ENCODE measurements at regions not wholly inside any gene's neighbourhood (a gene's known extent, or its start where the extent isn't known, plus 50 kb on each side); places are given as distances from the start of the nearest gene placed in this dataset.

- no peak for TF ChIP-seq CTCF (IDR thresholded peaks at IDR 0.05)
- TF ChIP-seq POLR2AphosphoS5 (IDR thresholded peaks at IDR 0.05; ENCODE audit: insufficient read depth in 1 of 2, low read depth in 1 of 2): no peak
- no peak for TF ChIP-seq POLR2A (IDR thresholded peaks at IDR 0.05)
- no peak for DNase-seq (ENCODE audit: extremely low spot score in 2 of 2)
- no peak overlapping the region for H3K4me3 ChIP-seq
- no peaks in the 10 kb centered on the region for H3K9me3 ChIP-seq
- no peaks in the 10 kb centered on the region for H3K4me1 ChIP-seq
- no peaks in the 10 kb centered on the region for H3K36me3 ChIP-seq
- no peaks in the 10 kb centered on the region for H3K27me3 ChIP-seq
- H3K27ac ChIP-seq: no peak overlapping the region
- intact Hi-C loops (cut with DNase I): no loop called here
These were observed 361.8 kb downstream of the EPHA7 start for GRCh38 chr6:93057584-93057983.

- intact Hi-C loops (cut with DNase I): no loop called here
These were observed 371.0 kb downstream of the EPHA7 start for GRCh38 chr6:93048381-93048780.

GRCh38 chr6:93047033-93047432, 372.3 kb downstream of the EPHA7 start:
- Histone ChIP-seq H3K9me3 (no peaks in the 10 kb centered on the region), H3K4me1 (no peaks in the 10 kb centered on the region), H3K36me3 (no peaks in the 10 kb centered on the region), H3K4me3 (no peak overlapping the region), H3K27ac (no peak overlapping the region), H3K27me3 (no peaks in the 10 kb centered on the region)
- intact Hi-C loops (cut with DNase I): no loop called here
- TF ChIP-seq CTCF (IDR thresholded peaks at IDR 0.05): no peak
- no peak for TF ChIP-seq POLR2AphosphoS5 (IDR thresholded peaks at IDR 0.05; ENCODE audit: insufficient read depth in 1 of 2, low read depth in 1 of 2)
- no peak for TF ChIP-seq POLR2A (IDR thresholded peaks at IDR 0.05)
- DNase-seq (ENCODE audit: extremely low spot score in 2 of 2): no peak

More at GRCh38 chr6:93048381-93048780, 371.0 kb downstream of the EPHA7 start:
- Histone ChIP-seq H3K27ac (no peak overlapping the region), H3K9me3 (no peaks in the 10 kb centered on the region), H3K27me3 (no peaks in the 10 kb centered on the region), H3K36me3 (no peaks in the 10 kb centered on the region), H3K4me1 (no peaks in the 10 kb centered on the region), H3K4me3 (no peak overlapping the region)
- TF ChIP-seq POLR2AphosphoS5 (IDR thresholded peaks at IDR 0.05; ENCODE audit: insufficient read depth in 1 of 2, low read depth in 1 of 2): no peak
- no peak for TF ChIP-seq CTCF (IDR thresholded peaks at IDR 0.05)
- TF ChIP-seq POLR2A (IDR thresholded peaks at IDR 0.05): no peak
- DNase-seq (ENCODE audit: extremely low spot score in 2 of 2): no peak

GRCh38 chr6:93045156-93045555, 374.2 kb downstream of the EPHA7 start:
- Histone ChIP-seq H3K27me3 (no peaks in the 10 kb centered on the region), H3K9me3 (no peaks in the 10 kb centered on the region), H3K4me3 (no peak overlapping the region), H3K27ac (no peak overlapping the region), H3K36me3 (no peaks in the 10 kb centered on the region), H3K4me1 (no peaks in the 10 kb centered on the region)
- TF ChIP-seq POLR2A (IDR thresholded peaks at IDR 0.05): no peak
- TF ChIP-seq CTCF (IDR thresholded peaks at IDR 0.05): no peak
- no peak for TF ChIP-seq POLR2AphosphoS5 (IDR thresholded peaks at IDR 0.05; ENCODE audit: insufficient read depth in 1 of 2, low read depth in 1 of 2)
- intact Hi-C loops (cut with DNase I): no loop called here
- no peak for DNase-seq (ENCODE audit: extremely low spot score in 2 of 2)

GRCh38 chr6:93040375-93040774, 379.0 kb downstream of the EPHA7 start:
- H3K9me3 ChIP-seq: no peaks in the 10 kb centered on the region
- no peak overlapping the region for H3K27ac ChIP-seq
- H3K4me3 ChIP-seq: no peak overlapping the region
- H3K36me3 ChIP-seq: no peaks in the 10 kb centered on the region
- no peaks in the 10 kb centered on the region for H3K27me3 ChIP-seq
- no peak for DNase-seq (ENCODE audit: extremely low spot score in 2 of 2)
- TF ChIP-seq POLR2AphosphoS5 (IDR thresholded peaks at IDR 0.05; ENCODE audit: insufficient read depth in 1 of 2, low read depth in 1 of 2) (no peak), CTCF (IDR thresholded peaks at IDR 0.05) (no peak), POLR2A (IDR thresholded peaks at IDR 0.05) (no peak)
- intact Hi-C loops (cut with DNase I): no loop called here
- no peaks in the 10 kb centered on the region for H3K4me1 ChIP-seq
